GM23338 (cell line): ENCODE measurements at regions not wholly inside any gene's neighbourhood (a gene's known extent, or its start where the extent isn't known, plus 50 kb on each side); places are given as distances from the start of the nearest gene placed in this dataset.

ENCODE experiments used
- CREB1 ChIP-seq: fragments of 250-450 bp; sonication (Bioruptor Pico); IDR thresholded peaks from 2 replicates; pipeline ENCODE4 v1.5.0; 2020; ENCODE audit warnings: low read depth, mild to moderate bottlenecking, moderate library complexity
- CTCF ChIP-seq, 2 experiments: fragments of 200-600 bp in 1 of 2; sonication (generic) in 1 of 2; conservative IDR thresholded peaks; 2 replicates each; pipeline versions ENCODE4 v1.5.1 to v1.6.1; 2016 to 2017; ENCODE audit warnings: antibody characterized with exemption in 2 of 2, low read depth in 2 of 2, mild to moderate bottlenecking in 2 of 2, moderate library complexity in 1 of 2
- ETS1 ChIP-seq: IDR thresholded peaks from 2 replicates; pipeline ENCODE4 v1.6.1; 2016; ENCODE audit warnings: antibody characterized with exemption
- EZH2 ChIP-seq: fragments of 200-600 bp; sonication (generic); IDR thresholded peaks from one replicate; pipeline ENCODE4 v1.8.0; 2017; ENCODE audit warnings: antibody characterized with exemption, mild to moderate bottlenecking, low read depth; ENCODE audit not compliant: unreplicated experiment
- EZH2phosphoT487 ChIP-seq: fragments of 200-600 bp; sonication (generic); IDR thresholded peaks from one replicate; pipeline ENCODE4 v1.8.1; 2018; ENCODE audit warnings: antibody characterized with exemption; ENCODE audit not compliant: unreplicated experiment
- JUNB ChIP-seq: IDR thresholded peaks from one replicate; pipeline ENCODE4 v1.6.1; 2016; ENCODE audit warnings: antibody characterized with exemption; ENCODE audit not compliant: unreplicated experiment
- NANOG ChIP-seq: IDR thresholded peaks from 2 replicates; pipeline ENCODE4 v1.6.1; 2016; ENCODE audit warnings: antibody characterized with exemption, borderline replicate concordance
- POLR2AphosphoS5 ChIP-seq: IDR thresholded peaks from 2 replicates; pipeline ENCODE4 v1.6.1; 2016; ENCODE audit warnings: antibody characterized with exemption, low read depth
- REST ChIP-seq: IDR thresholded peaks from one replicate; pipeline ENCODE4 v1.6.1; 2018; ENCODE audit warnings: antibody characterized with exemption; ENCODE audit not compliant: unreplicated experiment
- STAT1 ChIP-seq: IDR thresholded peaks from one replicate; pipeline ENCODE4 v1.6.1; 2016; ENCODE audit warnings: antibody characterized with exemption; ENCODE audit not compliant: unreplicated experiment
- ZNF114 ChIP-seq: fragments of 250-450 bp; sonication (Bioruptor Pico); IDR thresholded peaks from 2 replicates; pipeline ENCODE4 v1.5.0; 2020; ENCODE audit warnings: mild to moderate bottlenecking, moderate library complexity

- TF ChIP-seq CREB1 (CRISPR knock-in tag) (no peak), CTCF (conservative IDR thresholded peaks at IDR 0.05; ENCODE audit: low read depth in 2 of 2) (no peak), STAT1 (no peak), EZH2 (no peak), EZH2phosphoT487 (no peak), ZNF114 (CRISPR knock-in tag) (no peak), ETS1 (no peak), JUNB (no peak), POLR2AphosphoS5 (no peak), REST (no peak), NANOG (no peak)
Observed at GRCh38 chr18:78611201-78611800, 368.3 kb upstream of the SALL3 start.
